NCI-H460 (cell line): ENCODE measurements at regions not wholly inside any gene's neighbourhood (a gene's known extent, or its start where the extent isn't known, plus 50 kb on each side); places are given as distances from the start of the nearest gene placed in this dataset.
"Not testable (repeated sequence)": the region's sequence is repeated elsewhere in the genome, so short reads cannot be mapped to it uniquely, and the experiment has no call there.

ENCODE experiments used
- DNase-seq: peaks from one replicate; pipeline ENCODE4 v3.0.0-alpha.2; 2016; ENCODE audit warnings: low read depth; ENCODE audit errors: extremely low read depth

GRCh38 chrX:53883196-53883595, 161.1 kb downstream of the PHF8 start:
- no peak for DNase-seq

- DNase-seq, result peak; percentile 1
Measured at GRCh38 chrX:53882331-53882730, 161.9 kb downstream of the PHF8 start.

GRCh38 chrX:53880786-53881185, 163.5 kb downstream of the PHF8 start:
- not testable (repeated sequence) for DNase-seq

- DNase-seq, result no peak
Measured at GRCh38 chrX:53859890-53860289, 173.4 kb upstream of the HUWE1 start.

GRCh38 chrX:53831662-53832635, 145.4 kb upstream of the HUWE1 start:
- peak; percentile 48 for DNase-seq

GRCh38 chrX:53824686-53825085, 138.2 kb upstream of the HUWE1 start:
- DNase-seq, result no peak

GRCh38 chrX:53818115-53818514, 131.6 kb upstream of the HUWE1 start:
- not testable (repeated sequence) for DNase-seq

- DNase-seq, result no peak
Measured at GRCh38 chrX:53817548-53817947, 131.0 kb upstream of the HUWE1 start.

GRCh38 chrX:53813670-53814440, 127.3 kb upstream of the HUWE1 start:
- no peak for DNase-seq

- DNase-seq, result no peak
Measured at GRCh38 chrX:53798281-53798680, 111.8 kb upstream of the HUWE1 start.

GRCh38 chrX:53795576-53795975, 109.1 kb upstream of the HUWE1 start:
- DNase-seq, result no peak

GRCh38 chrX:53794181-53794580, 107.7 kb upstream of the HUWE1 start:
- no peak for DNase-seq

- DNase-seq, result no peak
Measured at GRCh38 chrX:53768865-53769264, 82.3 kb upstream of the HUWE1 start.

- no peak for DNase-seq
Measured at GRCh38 chrX:53768451-53768850, 81.9 kb upstream of the HUWE1 start.

GRCh38 chrX:53767544-53767943, 81.0 kb upstream of the HUWE1 start:
- no peak for DNase-seq

- DNase-seq, result not testable (repeated sequence)
Measured at GRCh38 chrX:53757181-53757580, 70.7 kb upstream of the HUWE1 start.

- no peak for DNase-seq
Measured at GRCh38 chrX:53746718-53747117, 60.2 kb upstream of the HUWE1 start.

GRCh38 chrX:53743244-53743643, 56.7 kb upstream of the HUWE1 start:
- DNase-seq, result no peak

GRCh38 chrX:53738370-53738906, 51.9 kb upstream of the HUWE1 start:
- DNase-seq, result no peak
